ENCODE measurements at regions not wholly inside any gene's neighbourhood (a gene's known extent, or its start where the extent isn't known, plus 50 kb on each side); places are given as distances from the start of the nearest gene placed in this dataset.

DNA sequence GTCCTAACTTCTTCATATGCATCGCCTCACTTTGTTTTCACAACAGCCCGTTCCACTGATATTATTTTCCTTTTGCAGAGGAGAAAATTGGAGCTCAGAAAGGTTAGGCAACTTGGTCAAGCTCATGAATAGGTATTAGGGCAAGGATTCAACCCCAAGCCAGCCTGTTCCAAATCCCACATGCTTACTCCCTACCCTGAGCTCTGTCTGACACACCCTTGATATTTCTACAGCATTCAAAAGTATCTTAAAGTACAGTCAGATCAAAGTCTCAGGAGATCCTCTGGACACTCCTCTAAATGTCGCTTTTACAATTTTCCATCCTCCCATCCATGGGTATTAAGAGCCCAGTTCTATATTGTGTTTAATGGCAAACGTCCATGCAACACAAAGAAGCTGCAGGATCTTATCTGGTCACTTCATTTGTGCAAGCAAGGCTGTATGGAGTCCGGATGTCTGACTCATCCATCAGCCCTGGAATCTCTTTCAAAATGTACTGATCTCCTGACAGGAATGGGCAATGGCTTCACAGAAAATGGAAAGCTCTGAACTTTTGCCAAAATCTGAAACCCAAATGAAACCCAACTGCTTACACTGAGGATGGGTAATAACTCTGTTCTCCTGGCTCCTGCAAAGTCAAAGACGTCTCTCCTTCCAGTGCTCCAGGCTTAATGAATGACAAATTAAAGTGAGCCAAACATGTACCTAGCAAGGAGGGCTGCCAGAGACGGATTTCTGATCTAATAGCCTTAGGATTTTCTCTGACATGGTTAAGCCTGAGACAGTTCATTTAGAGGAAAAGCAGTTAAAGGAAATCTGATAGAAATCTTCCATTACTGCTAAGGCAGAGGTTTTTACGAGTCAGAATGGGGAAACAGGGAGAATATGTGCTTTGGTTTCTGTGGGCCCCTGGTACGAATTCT is 230.9 kb upstream of the RORA start:
- no peak for TF ChIP-seq POLR2A (IDR thresholded peaks at IDR 0.05; ENCODE audit: low read depth, low read length)
- no peak for TF ChIP-seq SIN3A (IDR thresholded peaks at IDR 0.05; ENCODE audit: low read depth, low read length)
- TF ChIP-seq MTA2 (IDR thresholded peaks at IDR 0.05; ENCODE audit: low read depth) = no peak
- no peak for TF ChIP-seq POU2F2 (IDR thresholded peaks at IDR 0.05; ENCODE audit: borderline replicate concordance, low read depth, low read length)
- no peak for TF ChIP-seq EZH2 (IDR thresholded peaks at IDR 0.05; ENCODE audit: borderline replicate concordance, control insufficient read depth, low read depth, low read length)
- TF ChIP-seq, protein P1, sequence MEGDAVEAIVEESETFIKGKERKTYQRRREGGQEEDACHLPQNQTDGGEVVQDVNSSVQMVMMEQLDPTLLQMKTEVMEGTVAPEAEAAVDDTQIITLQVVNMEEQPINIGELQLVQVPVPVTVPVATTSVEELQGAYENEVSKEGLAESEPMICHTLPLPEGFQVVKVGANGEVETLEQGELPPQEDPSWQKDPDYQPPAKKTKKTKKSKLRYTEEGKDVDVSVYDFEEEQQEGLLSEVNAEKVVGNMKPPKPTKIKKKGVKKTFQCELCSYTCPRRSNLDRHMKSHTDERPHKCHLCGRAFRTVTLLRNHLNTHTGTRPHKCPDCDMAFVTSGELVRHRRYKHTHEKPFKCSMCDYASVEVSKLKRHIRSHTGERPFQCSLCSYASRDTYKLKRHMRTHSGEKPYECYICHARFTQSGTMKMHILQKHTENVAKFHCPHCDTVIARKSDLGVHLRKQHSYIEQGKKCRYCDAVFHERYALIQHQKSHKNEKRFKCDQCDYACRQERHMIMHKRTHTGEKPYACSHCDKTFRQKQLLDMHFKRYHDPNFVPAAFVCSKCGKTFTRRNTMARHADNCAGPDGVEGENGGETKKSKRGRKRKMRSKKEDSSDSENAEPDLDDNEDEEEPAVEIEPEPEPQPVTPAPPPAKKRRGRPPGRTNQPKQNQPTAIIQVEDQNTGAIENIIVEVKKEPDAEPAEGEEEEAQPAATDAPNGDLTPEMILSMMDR (IDR thresholded peaks at IDR 0.05 in 2 of 3, conservative IDR thresholded peaks at IDR 0.05 in 1 of 3; ENCODE audit: control insufficient read depth in 2 of 3, extremely low read depth in 1 of 3, insufficient read depth in 1 of 3, low read depth in 3 of 3, low read length in 3 of 3) = no peak
